IMR-90 (cell line): ENCODE measurements at regions not wholly inside any gene's neighbourhood (a gene's known extent, or its start where the extent isn't known, plus 50 kb on each side); places are given as distances from the start of the nearest gene placed in this dataset.

ENCODE experiments used
- ATAC-seq: fragments of 200-7000 bp; cut with Tn5 transposase; 2 replicates; pipeline ENCODE4 v1.9.1; 2020; ENCODE audit warnings: low read depth, mild to moderate bottlenecking, moderate library complexity
- BruUV-seq: library from RNA; stranded (reverse); fragments of 400-500 nt; replicated peaks from 2 replicates; lab custom pipeline; 2021; lab: Mats Ljungman, UMichigan
- CTCF ChIA-PET: fragments of 300-600 bp; formaldehyde crosslinking; extraction: SDS; loops from one replicate; lab custom pipeline; 2021; ENCODE audit warnings: antibody characterized with exemption; lab: Yijun Ruan, JAX
- POLR2A ChIA-PET: fragments of 300-600 bp; sonication (Branson Sonifier 250); formaldehyde crosslinking; loops from one replicate; lab custom pipeline; 2022; ENCODE audit warnings: antibody characterized with exemption; ENCODE audit not compliant: unreplicated experiment; lab: Charles Lee
- DNase-seq: peaks from one replicate; pipeline ENCODE4 v3.0.0; 2013
- H2AFZ ChIP-seq: replicated peaks from 2 replicates; pipeline ENCODE3; 2013; ENCODE audit warnings: low read length, mild to moderate bottlenecking; ENCODE audit not compliant: poor library complexity
- H2AK5ac ChIP-seq: 2 replicates; pipeline ENCODE4 v1.6.1; 2013; ENCODE audit warnings: low read depth, low read length, inconsistent platforms
- H2AK9ac ChIP-seq: replicated peaks from 2 replicates; pipeline ENCODE3; 2013; ENCODE audit warnings: mild to moderate bottlenecking, low read depth, low read length, moderate library complexity; ENCODE audit not compliant: poor library complexity
- H2BK120ac ChIP-seq: 2 replicates; pipeline ENCODE4 v1.6.1; 2013; ENCODE audit warnings: low read depth, low read length, inconsistent platforms
- H2BK15ac ChIP-seq: 3 replicates; pipeline ENCODE4 v1.6.1; 2013; ENCODE audit warnings: low read depth, low read length, inconsistent platforms
- H2BK20ac ChIP-seq: 2 replicates; pipeline ENCODE4 v1.6.1; 2013; ENCODE audit warnings: low read depth, mild to moderate bottlenecking, inconsistent platforms, low read length, moderate library complexity
- H2BK5ac ChIP-seq: 2 replicates; pipeline ENCODE4 v1.6.1; 2013; ENCODE audit warnings: mild to moderate bottlenecking, low read depth, low read length, inconsistent platforms; ENCODE audit not compliant: poor library complexity, severe bottlenecking
- H3K14ac ChIP-seq: replicated peaks from 2 replicates; pipeline ENCODE4 v1.6.1; 2013; ENCODE audit warnings: low read depth, low read length, inconsistent platforms
- H3K18ac ChIP-seq: 2 replicates; pipeline ENCODE4 v1.6.1; 2013; ENCODE audit warnings: low read depth, low read length, control low read depth
- H3K23ac ChIP-seq: 2 replicates; pipeline ENCODE4 v1.6.1; 2013; ENCODE audit warnings: low read depth, low read length, inconsistent platforms
- H3K27ac ChIP-seq: 2 replicates; pipeline ENCODE4 v1.5.1; 2013; ENCODE audit warnings: mild to moderate bottlenecking, control low read depth, low read length; ENCODE audit not compliant: insufficient read depth
- H3K27me3 ChIP-seq: 2 replicates; pipeline ENCODE4 v1.6.1; 2013; ENCODE audit warnings: low read length; ENCODE audit not compliant: control insufficient read depth, insufficient read depth
- H3K36me3 ChIP-seq: 2 replicates; pipeline ENCODE4 v1.6.1; 2013; ENCODE audit warnings: low read length, mixed read lengths; ENCODE audit not compliant: control insufficient read depth, insufficient read depth
- H3K4ac ChIP-seq: 2 replicates; pipeline ENCODE4 v1.6.1; 2013; ENCODE audit warnings: low read depth, low read length, inconsistent platforms
- H3K4me1 ChIP-seq: 2 replicates; pipeline ENCODE4 v1.6.1; 2013; ENCODE audit warnings: low read length, mixed read lengths; ENCODE audit not compliant: control insufficient read depth, insufficient read depth
- H3K4me2 ChIP-seq: 2 replicates; pipeline ENCODE4 v1.6.1; 2013; ENCODE audit warnings: low read depth, mild to moderate bottlenecking, control low read depth, low read length, moderate library complexity
- H3K4me3 ChIP-seq: 2 replicates; pipeline ENCODE4 v1.5.1; 2013; ENCODE audit warnings: low read depth, mild to moderate bottlenecking, control low read depth, low read length, moderate library complexity; ENCODE audit not compliant: insufficient read depth
- H3K56ac ChIP-seq: 2 replicates; pipeline ENCODE4 v1.6.1; 2013; ENCODE audit warnings: low read length, inconsistent platforms; ENCODE audit not compliant: insufficient read depth; ENCODE audit errors: extremely low read depth
- H3K79me1 ChIP-seq, 2 experiments: 2 replicates each; pipeline ENCODE4 v1.6.1; 2013; ENCODE audit warnings: low read length in 2 of 2, inconsistent platforms in 1 of 2, low read depth in 1 of 2
- H3K9ac ChIP-seq: 2 replicates; pipeline ENCODE4 v1.6.1; 2013; ENCODE audit warnings: low read depth, low read length, control low read depth
- H3K9me1 ChIP-seq: 2 replicates; pipeline ENCODE4 v1.6.1; 2013; ENCODE audit warnings: low read length, inconsistent platforms; ENCODE audit not compliant: insufficient read depth
- H3K9me3 ChIP-seq: 2 replicates; pipeline ENCODE4 v1.6.1; 2013; ENCODE audit warnings: low read length; ENCODE audit not compliant: control insufficient read depth, insufficient read depth
- H4K20me1 ChIP-seq: 2 replicates; pipeline ENCODE4 v1.6.1; 2013; ENCODE audit warnings: low read length, inconsistent platforms; ENCODE audit not compliant: insufficient read depth
- H4K5ac ChIP-seq: 2 replicates; pipeline ENCODE4 v1.6.1; 2013; ENCODE audit warnings: mild to moderate bottlenecking, low read depth, low read length, control low read depth
- H4K8ac ChIP-seq, 2 experiments: 2 replicates each; pipeline ENCODE4 v1.6.1; 2013; ENCODE audit warnings: low read depth in 2 of 2, low read length in 2 of 2, control low read depth in 1 of 2, inconsistent platforms in 1 of 2
- H4K91ac ChIP-seq: 2 replicates; pipeline ENCODE4 v1.6.1; 2013; ENCODE audit warnings: low read depth, low read length, inconsistent platforms; ENCODE audit not compliant: insufficient read depth
- CEBPB ChIP-seq: IDR thresholded peaks from 2 replicates; pipeline ENCODE4 v1.6.1; 2012; ENCODE audit warnings: low read depth, low read length, improper control_type of control experiment
- CHD1 ChIP-seq: IDR thresholded peaks from 2 replicates; pipeline ENCODE4 v1.6.1; 2012; ENCODE audit warnings: low read depth, low read length, improper control_type of control experiment
- FOS ChIP-seq: fragments of 150-350 bp; IDR thresholded peaks from 2 replicates; pipeline ENCODE4 v1.6.1; 2016; ENCODE audit warnings: low read depth, low read length
- MAFK ChIP-seq: IDR thresholded peaks from 2 replicates; pipeline ENCODE4 v1.6.1; 2012; ENCODE audit warnings: low read depth, low read length, improper control_type of control experiment
- MXI1 ChIP-seq: IDR thresholded peaks from 2 replicates; pipeline ENCODE4 v1.6.1; 2012; ENCODE audit warnings: low read depth, mild to moderate bottlenecking, low read length, moderate library complexity, borderline replicate concordance
- RAD21 ChIP-seq: IDR thresholded peaks from 2 replicates; pipeline ENCODE4 v1.6.1; 2012; ENCODE audit warnings: low read length, improper control_type of control experiment
- RCOR1 ChIP-seq: IDR thresholded peaks from 2 replicates; pipeline ENCODE4 v1.6.1; 2012; ENCODE audit warnings: mild to moderate bottlenecking, low read length, improper control_type of control experiment; ENCODE audit not compliant: insufficient replicate concordance
- SMC3 ChIP-seq: fragments of 150-350 bp; IDR thresholded peaks from 2 replicates; pipeline ENCODE4 v1.6.1; 2016; ENCODE audit warnings: low read depth, mild to moderate bottlenecking, antibody characterized with exemption, low read length, moderate library complexity
- WGBS, 2 experiments: methylation state at CpG; one replicate each; pipeline versions ENCODE4 v1.1.5 to v1.1.7; 2013; ENCODE audit warnings: missing lambda C conversion rate in 2 of 2; ENCODE audit not compliant: insufficient read length in 1 of 2; ENCODE audit errors: extremely low coverage in 2 of 2; 5-methylcytosine and 5-hydroxymethylcytosine counted together
- dilution Hi-C: fragments of 300-500 bp; cut with HindIII; formaldehyde crosslinking; loops from one replicate; pipeline ENCODE4 v1.14.3; 2018; ENCODE audit warnings: low sequenced_read_pairs; ENCODE audit not compliant: unreplicated experiment
- in situ Hi-C: fragments of 300-500 bp; cut with MboI; formaldehyde crosslinking; loops from 3 replicates; pipeline ENCODE4 v1.14.3; 2019; ENCODE audit warnings: low sequenced_read_pairs, inconsistent platforms, mixed read lengths
- intact Hi-C: fragments of 100-400 bp; cut with micrococcal nuclease; formaldehyde crosslinking; loops from 2 replicates; pipeline ENCODE4 v1.10.0; 2022
- TF ChIP-seq, protein P1 (sequence below): fragments of 150-350 bp; IDR thresholded peaks from 2 replicates; pipeline ENCODE4 v1.6.1; 2016; ENCODE audit warnings: low read depth, mild to moderate bottlenecking, low read length, moderate library complexity, borderline replicate concordance
- TF ChIP-seq, protein P2 (sequence below): conservative IDR thresholded peaks from 2 replicates; pipeline ENCODE4 v1.5.1; 2012; ENCODE audit warnings: mild to moderate bottlenecking, low read depth, low read length, improper control_type of control experiment
- TF ChIP-seq, protein P3 (sequence below): fragments of 150-350 bp; IDR thresholded peaks from 2 replicates; pipeline ENCODE4 v1.6.1; 2017; ENCODE audit warnings: mild to moderate bottlenecking, antibody characterized with exemption, low read length, low read depth

DNA sequence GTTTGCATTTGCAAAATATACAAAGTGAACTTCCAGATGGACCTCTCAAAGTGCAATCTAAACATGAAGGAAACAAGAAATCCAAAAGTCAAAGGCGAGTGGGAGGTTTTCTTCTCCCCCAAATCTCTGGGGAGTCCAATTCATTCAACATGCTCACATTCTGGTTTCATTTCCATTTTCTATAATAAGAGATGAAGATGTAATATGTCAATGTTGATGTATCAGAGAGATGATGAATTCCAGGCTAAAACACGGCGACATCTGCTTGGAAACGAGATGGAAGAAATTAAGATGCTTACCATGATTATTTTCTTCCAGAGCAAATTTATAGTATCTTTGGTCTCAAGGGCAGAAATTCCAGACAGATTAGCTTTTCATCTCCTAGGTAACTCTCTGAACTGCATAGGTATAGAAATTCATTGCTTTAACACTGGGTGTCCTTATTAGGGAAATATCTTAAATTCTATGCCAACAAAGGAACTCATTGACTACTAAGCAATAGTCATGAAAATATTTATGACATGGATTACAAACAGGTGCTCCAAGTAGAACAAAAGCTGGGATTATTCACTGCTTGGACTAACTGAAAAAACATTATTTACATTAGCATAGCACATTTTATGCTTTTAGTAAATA lies 287.9 kb downstream of the SEC61B start:
- CTCF ChIA-PET: no interaction called here
- no peak for ATAC-seq
- no peak overlapping the region for H3K9ac ChIP-seq
- H3K56ac ChIP-seq: no peak overlapping the region
- H4K5ac ChIP-seq: no peak overlapping the region
- no peak overlapping the region for H3K14ac ChIP-seq
- H3K4me3 ChIP-seq: no peak overlapping the region
- H4K20me1 ChIP-seq: no peaks in the 10 kb centered on the region
- in situ Hi-C loops (no loop called here), dilution Hi-C loops (no loop called here), intact Hi-C loops (no loop called here)
- H3K4me2 ChIP-seq: no peak overlapping the region
- no CpG with 5 or more reads among the region's 4 CpGs for WGBS, 2 experiments
- POLR2A ChIA-PET: no interaction called here
- H2BK120ac ChIP-seq: no peak overlapping the region
- no peak overlapping the region for H4K91ac ChIP-seq
- peaks cover 11% of the 10 kb centered on the region for H3K27me3 ChIP-seq
- H2AFZ ChIP-seq: no peak overlapping the region
- H3K9me1 ChIP-seq: no peaks in the 10 kb centered on the region
- no peak for DNase-seq
- no peak overlapping the region for H4K8ac ChIP-seq
- H3K27ac ChIP-seq: no peak overlapping the region
- H3K36me3 ChIP-seq: no peaks in the 10 kb centered on the region
- no peaks in the 10 kb centered on the region; the same call in 1 of the 2 replicates for H3K4me1 ChIP-seq
- no TSS peak for BruUV-seq
- TF ChIP-seq MXI1 (no peak), CEBPB (no peak), MAFK (no peak), SMC3 (no peak), FOS (no peak), RCOR1 (no peak), RAD21 (no peak), CHD1 (no peak)
- TF ChIP-seq, protein P1, sequence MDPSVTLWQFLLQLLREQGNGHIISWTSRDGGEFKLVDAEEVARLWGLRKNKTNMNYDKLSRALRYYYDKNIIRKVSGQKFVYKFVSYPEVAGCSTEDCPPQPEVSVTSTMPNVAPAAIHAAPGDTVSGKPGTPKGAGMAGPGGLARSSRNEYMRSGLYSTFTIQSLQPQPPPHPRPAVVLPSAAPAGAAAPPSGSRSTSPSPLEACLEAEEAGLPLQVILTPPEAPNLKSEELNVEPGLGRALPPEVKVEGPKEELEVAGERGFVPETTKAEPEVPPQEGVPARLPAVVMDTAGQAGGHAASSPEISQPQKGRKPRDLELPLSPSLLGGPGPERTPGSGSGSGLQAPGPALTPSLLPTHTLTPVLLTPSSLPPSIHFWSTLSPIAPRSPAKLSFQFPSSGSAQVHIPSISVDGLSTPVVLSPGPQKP: no peak
- TF ChIP-seq, protein P2, sequence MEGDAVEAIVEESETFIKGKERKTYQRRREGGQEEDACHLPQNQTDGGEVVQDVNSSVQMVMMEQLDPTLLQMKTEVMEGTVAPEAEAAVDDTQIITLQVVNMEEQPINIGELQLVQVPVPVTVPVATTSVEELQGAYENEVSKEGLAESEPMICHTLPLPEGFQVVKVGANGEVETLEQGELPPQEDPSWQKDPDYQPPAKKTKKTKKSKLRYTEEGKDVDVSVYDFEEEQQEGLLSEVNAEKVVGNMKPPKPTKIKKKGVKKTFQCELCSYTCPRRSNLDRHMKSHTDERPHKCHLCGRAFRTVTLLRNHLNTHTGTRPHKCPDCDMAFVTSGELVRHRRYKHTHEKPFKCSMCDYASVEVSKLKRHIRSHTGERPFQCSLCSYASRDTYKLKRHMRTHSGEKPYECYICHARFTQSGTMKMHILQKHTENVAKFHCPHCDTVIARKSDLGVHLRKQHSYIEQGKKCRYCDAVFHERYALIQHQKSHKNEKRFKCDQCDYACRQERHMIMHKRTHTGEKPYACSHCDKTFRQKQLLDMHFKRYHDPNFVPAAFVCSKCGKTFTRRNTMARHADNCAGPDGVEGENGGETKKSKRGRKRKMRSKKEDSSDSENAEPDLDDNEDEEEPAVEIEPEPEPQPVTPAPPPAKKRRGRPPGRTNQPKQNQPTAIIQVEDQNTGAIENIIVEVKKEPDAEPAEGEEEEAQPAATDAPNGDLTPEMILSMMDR: no peak
- TF ChIP-seq, protein P3, sequence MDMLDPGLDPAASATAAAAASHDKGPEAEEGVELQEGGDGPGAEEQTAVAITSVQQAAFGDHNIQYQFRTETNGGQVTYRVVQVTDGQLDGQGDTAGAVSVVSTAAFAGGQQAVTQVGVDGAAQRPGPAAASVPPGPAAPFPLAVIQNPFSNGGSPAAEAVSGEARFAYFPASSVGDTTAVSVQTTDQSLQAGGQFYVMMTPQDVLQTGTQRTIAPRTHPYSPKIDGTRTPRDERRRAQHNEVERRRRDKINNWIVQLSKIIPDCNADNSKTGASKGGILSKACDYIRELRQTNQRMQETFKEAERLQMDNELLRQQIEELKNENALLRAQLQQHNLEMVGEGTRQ: no peak
- H3K4ac ChIP-seq: no peak overlapping the region
- H2BK5ac ChIP-seq: no peak overlapping the region
- no peak overlapping the region for H2AK5ac ChIP-seq
- no peak overlapping the region for H2AK9ac ChIP-seq
- H3K18ac ChIP-seq: no peak overlapping the region
- H2BK15ac ChIP-seq: no peak overlapping the region
- no peaks in the 10 kb centered on the region for H3K9me3 ChIP-seq
- no peaks in the 10 kb centered on the region for H3K79me1 ChIP-seq
- H3K23ac ChIP-seq: no peak overlapping the region
- no peak overlapping the region for H2BK20ac ChIP-seq
